HG03457 (cell line): ENCODE measurements at regions not wholly inside any gene's neighbourhood (a gene's known extent, or its start where the extent isn't known, plus 50 kb on each side); places are given as distances from the start of the nearest gene placed in this dataset.

ENCODE experiments used
- ATAC-seq: cut with Tn5 transposase; IDR thresholded peaks from one replicate; pipeline ENCODE4 v1.9.1; 2021; ENCODE audit warnings: moderate number of reproducible peaks; ENCODE audit not compliant: unreplicated experiment

GRCh38 chr1:239914751-239915231 is 176.9 kb upstream of the FMN2 start:
- ATAC-seq: no peak

GRCh38 chr1:239918634-239919033 is 173.0 kb upstream of the FMN2 start:
- no peak for ATAC-seq

DNA sequence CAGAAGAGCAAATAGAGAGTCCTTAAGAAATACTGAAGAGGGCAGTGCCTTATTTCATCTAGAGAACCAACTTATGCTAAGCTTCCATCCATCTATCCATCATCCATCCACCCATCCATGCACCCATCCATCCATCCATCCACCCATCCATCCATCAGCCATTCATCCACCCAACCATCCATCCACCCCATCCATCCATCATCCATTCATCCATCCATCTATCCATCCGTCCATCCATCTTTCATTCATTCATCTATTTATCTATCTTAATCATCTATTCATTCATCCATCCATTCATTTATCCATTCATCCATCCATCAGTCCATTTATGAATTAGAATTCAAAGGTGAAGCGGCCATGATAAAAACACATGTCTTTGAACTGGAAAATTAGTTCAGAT is 171.5 kb upstream of the FMN2 start:
- ATAC-seq: no peak

DNA sequence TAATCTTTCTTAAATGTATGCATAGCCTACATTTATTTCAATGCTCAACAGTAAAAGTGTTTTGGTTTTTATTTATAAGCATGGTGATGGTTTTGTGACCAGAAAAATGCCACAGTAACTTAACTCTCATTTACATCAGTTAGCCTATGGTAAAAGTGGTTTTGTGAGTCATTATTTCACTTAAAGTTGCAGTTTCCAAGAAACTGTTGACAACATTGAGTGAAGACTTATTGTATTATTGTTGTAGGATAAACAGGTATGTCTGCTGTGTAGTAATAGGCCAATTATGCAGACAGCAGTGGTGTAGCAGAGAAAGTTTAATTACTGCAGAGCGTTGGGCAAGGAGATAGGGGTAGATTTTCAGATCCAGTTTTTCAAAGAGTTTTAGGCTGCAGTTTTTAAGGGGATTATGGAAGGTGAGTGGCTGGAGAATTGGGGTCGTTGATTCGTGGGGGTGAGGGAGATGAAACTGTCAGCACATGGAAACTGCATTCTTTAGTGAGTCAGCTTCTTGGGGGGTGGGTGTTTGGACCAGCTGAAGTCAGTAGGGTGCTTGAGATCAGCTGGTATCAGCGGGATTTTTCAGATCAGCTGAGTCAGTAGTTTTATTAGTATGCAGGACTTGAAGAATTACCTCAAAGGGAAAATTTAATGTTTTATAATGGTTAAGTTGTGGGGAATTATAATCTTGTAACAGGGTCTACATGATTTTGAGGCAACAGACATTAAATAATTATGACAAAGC is 168.7 kb upstream of the FMN2 start:
- no peak for ATAC-seq

- no peak for ATAC-seq
These were observed 166.8 kb upstream of the FMN2 start for GRCh38 chr1:239924741-239925350.

GRCh38 chr1:239926184-239926583 is 165.5 kb upstream of the FMN2 start:
- ATAC-seq: no peak

DNA sequence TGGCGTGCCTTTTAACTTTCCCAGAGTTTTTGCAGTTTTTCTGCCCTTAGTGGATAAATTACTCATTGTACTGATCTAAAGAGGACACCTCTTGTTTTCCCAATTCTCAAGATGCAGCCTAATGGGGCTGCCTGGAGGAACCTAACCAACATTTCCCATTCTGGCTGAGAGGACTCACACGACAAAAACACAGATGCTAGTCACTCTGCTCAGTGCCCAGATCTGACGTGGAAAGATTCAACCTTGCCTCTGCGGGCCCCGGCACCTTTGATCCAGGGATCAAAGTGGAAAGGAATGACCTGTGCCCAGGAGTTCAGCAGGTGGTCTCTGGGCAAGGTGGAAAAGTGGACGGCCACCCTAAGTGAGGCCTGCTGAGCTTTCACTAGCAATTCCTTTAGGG is 162.4 kb upstream of the FMN2 start:
- no peak for ATAC-seq

DNA sequence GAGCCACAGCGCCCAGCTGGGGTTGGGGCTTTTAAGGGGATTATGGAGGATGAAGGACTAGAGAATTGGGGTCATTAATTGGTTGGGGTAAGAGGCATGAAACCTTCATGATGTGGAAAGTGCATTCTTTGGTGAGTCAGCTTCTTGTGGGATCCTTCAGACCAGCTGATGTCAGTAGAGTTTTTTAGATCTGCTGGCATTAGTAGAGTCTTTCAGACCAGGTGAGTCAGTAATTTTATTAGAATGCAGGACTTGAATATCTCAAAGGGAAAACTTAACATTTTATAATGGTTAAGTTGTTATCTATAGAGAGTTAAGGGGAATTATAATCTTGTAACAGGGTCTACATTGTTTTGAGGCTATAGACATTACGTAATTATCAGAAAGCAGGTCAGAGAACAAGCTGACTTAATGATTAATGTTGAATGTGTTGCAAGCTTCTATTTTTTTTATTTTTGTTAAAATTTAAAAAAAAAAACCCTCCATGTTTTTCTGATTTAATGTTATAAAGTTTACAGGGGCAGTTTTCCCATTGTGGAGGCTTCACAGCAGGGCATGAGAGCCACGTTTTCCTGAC is 160.9 kb upstream of the FMN2 start:
- ATAC-seq: no peak

- no peak for ATAC-seq
These were observed 160.3 kb upstream of the FMN2 start for GRCh38 chr1:239931341-239931740.

- ATAC-seq: no peak
These were observed 152.1 kb upstream of the FMN2 start for GRCh38 chr1:239939602-239940001.

DNA sequence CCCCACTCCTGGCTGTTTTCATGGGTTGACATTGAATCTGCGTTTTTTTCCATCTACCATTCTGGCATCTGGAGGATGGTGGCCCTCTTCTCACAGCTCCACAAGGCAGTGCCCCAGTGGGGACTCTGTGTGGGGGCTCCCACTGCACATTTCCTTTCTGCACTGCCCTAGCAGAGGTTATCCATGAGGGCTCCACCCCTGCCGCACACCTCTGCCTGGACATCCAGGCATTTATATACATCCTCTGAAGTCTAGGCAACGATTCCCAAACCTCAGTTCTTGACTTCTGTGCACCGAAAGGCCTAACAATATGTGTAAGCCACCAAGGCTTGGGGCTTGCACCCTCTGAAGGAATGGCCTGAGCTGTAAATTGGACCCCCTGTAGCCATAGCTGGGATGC is 147.9 kb upstream of the FMN2 start:
- ATAC-seq: no peak

DNA sequence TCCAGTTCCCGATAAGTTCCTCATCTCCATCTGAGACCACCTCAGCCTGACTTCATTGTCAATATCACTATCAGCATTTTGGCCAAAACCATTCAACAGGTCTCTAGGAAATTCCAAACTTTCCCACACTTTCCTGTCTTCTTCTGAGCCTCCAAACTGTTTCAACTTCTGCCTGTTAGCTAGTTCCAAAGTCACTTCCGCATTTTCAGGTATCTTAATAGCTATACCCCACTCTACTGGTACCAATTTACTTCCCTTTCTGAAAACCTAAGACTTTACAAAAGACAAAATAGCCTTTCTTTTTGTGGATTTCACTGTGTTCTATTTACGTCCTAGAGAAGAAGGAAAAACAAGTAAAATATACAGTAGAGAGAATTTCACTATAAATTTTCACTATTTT is 147.0 kb upstream of the FMN2 start:
- ATAC-seq: no peak

GRCh38 chr1:239947801-239948200 is 143.9 kb upstream of the FMN2 start:
- no peak for ATAC-seq

GRCh38 chr1:239951511-239952140 is 140.1 kb upstream of the FMN2 start:
- no peak for ATAC-seq

DNA sequence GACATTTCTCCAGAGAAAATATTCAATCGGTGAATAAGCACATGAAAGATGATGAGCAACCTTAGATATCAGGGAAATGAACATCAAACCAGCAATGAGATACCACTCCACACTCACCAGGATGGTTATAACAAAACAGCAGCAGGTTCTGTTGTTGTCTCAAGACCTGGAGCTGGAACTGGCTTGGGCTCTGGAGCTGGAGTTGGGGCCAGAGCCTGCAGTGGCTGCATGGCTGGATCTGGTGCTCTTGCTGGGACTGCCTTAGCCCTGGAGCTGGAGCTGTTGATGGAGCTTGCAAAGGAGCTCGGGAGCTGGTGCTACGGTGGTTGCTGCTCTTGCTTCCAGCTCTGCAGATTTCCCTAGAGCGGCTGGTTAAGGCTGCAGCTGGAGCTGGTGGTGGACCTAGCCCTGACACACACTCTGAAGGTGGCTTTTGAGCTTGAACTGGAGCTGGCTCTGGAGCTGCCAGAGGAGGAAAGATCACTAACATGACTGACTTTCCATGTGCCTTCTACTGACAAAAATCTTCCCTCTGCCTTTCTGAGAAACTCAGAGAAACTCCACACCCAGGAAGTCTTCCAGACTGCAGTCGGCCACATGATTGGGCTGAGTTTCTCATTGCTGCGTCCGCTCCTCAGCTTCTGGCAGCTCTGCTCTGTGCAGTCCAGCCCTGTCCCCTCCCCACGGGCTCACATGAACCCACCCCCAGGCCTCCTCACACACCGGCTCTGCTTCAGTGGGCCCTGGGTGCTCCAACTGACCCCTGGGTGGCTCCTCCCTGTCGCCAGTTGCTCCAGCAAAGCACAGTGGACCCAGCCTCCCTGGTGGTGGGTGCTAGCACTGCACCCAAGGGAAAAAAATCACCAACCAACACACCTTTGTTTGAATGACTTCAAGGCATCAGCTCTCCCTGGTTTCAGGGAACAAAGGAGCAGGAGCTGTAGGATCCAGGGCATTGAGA is 139.1 kb upstream of the FMN2 start:
- no peak for ATAC-seq

DNA sequence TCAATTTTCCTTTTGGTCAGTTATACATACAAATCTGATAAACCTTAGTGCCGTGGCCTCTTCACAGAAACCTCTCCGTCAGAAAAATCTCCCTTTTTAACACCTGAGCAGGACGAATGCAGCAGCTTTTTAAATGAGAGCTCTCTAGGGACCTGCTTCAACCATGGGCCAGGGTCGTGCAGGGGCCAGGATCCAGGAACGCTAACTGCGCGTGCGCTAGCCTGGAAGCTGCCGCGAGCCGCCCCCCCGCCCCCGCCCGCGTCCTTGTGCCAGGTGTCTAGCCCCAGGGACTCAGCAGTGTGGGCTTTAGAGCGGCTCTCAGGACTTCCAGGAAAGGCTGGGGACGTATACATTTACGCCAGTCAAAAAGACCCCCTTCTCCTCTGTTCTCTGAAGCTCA is 136.8 kb upstream of the FMN2 start:
- ATAC-seq: no peak

GRCh38 chr1:239955431-239955830 is 136.3 kb upstream of the FMN2 start:
- ATAC-seq: no peak

DNA sequence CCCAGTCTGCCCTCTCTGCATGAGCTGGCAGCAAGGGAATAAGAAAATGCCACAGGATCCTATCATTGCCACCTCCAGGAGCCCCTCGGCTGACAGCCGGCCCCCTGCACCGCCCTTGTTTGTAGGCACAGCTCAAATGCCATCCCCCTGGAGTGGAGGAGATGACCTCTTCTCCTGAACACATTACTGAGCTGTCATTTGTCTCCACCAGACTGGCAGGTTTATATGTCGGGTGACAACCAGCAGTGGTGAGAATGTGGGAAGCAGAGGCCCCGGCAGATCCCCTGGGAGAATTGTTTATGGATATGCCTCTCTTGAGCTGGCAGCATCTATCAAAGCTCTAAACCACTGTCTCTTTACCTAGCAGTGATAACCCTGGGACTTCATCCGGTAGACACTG is 135.4 kb upstream of the FMN2 start:
- no peak for ATAC-seq

DNA sequence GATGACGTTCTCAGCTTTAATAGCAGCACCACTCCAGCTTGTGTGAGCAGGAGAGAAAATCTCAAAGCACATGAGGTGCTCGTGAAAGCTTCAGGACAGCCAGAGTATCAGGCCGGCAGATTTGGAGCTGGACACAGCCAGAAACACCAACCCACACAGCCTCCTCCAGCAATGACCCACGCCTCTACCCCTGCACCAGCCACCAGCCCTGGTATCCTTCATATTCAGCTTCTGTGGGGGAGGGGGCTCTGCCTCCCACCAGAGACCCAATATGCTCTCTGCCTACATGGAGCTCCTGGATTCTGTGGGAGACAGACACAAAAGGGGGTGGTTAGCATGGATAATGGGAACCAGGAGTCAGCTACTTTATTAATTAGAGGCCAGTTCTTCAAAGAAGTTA is 133.6 kb upstream of the FMN2 start:
- ATAC-seq: no peak

DNA sequence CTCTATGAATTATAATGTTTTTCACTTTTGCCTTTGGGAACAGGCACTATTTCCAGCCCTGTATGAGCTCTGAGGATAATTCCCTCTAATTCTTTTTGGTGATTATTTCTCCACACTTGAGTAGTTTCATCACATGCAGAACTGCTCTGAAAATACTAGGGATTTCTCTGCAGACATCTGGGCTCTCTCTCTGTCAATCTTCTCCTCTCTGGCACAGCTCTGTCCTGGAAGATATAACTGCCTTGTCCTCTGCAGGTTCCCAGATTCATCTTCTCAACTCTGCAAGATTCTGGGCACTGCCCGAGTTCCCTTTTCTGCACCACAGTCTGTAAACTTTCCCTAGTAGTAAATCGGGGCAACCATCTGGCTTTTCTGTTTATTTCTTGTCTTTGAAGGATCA is 131.3 kb upstream of the FMN2 start:
- ATAC-seq: no peak

- no peak for ATAC-seq
These were observed 127.8 kb upstream of the FMN2 start for GRCh38 chr1:239963856-239964255.
